ENCODE measurements at regions not wholly inside any gene's neighbourhood (a gene's known extent, or its start where the extent isn't known, plus 50 kb on each side); places are given as distances from the start of the nearest gene placed in this dataset.

GRCh38 chr5:175388531-175388930, 55.5 kb downstream of the DRD1 start:
- no peak for DNase-seq

- DNase-seq: no peak
Observed at GRCh38 chr5:175387144-175387543, 56.8 kb downstream of the DRD1 start.

GRCh38 chr5:175386526-175386925, 57.5 kb downstream of the DRD1 start:
- no peak for DNase-seq

- DNase-seq: peak; percentile 2
Observed at GRCh38 chr5:175385691-175386362, 58.2 kb downstream of the DRD1 start.

- DNase-seq: no peak
Observed at GRCh38 chr5:175384724-175385552, 59.0 kb downstream of the DRD1 start.

GRCh38 chr5:175383350-175383749, 60.6 kb downstream of the DRD1 start:
- no peak for DNase-seq

- DNase-seq: no peak
Observed at GRCh38 chr5:175382171-175382570, 61.8 kb downstream of the DRD1 start.

- no peak for DNase-seq
Observed at GRCh38 chr5:175381130-175381529, 62.9 kb downstream of the DRD1 start.

GRCh38 chr5:175380701-175381100, 63.3 kb downstream of the DRD1 start:
- DNase-seq: no peak

GRCh38 chr5:175379867-175380266, 64.1 kb downstream of the DRD1 start:
- no peak for DNase-seq

- peak; percentile 83 for DNase-seq
Observed at GRCh38 chr5:175378444-175379028, 65.4 kb downstream of the DRD1 start.

GRCh38 chr5:175377816-175378215, 66.2 kb downstream of the DRD1 start:
- DNase-seq: no peak

GRCh38 chr5:175374166-175374875, 69.7 kb downstream of the DRD1 start:
- no peak for DNase-seq

GRCh38 chr5:175365866-175366265, 78.1 kb downstream of the DRD1 start:
- no peak for DNase-seq

- DNase-seq: no peak
Observed at GRCh38 chr5:175363300-175363699, 80.7 kb downstream of the DRD1 start.

- no peak for DNase-seq
Observed at GRCh38 chr5:175357995-175358394, 86.0 kb downstream of the DRD1 start.

GRCh38 chr5:175356428-175356827, 87.6 kb downstream of the DRD1 start:
- DNase-seq: no peak

GRCh38 chr5:175354964-175355363, 89.0 kb downstream of the DRD1 start:
- DNase-seq: no peak

- no peak for DNase-seq
Observed at GRCh38 chr5:175353926-175354325, 90.1 kb downstream of the DRD1 start.

GRCh38 chr5:175351897-175352590, 91.9 kb downstream of the DRD1 start:
- DNase-seq: no peak

GRCh38 chr5:175351126-175351525, 92.9 kb downstream of the DRD1 start:
- DNase-seq: no peak

- DNase-seq: no peak
Observed at GRCh38 chr5:175347931-175348330, 96.1 kb downstream of the DRD1 start.

GRCh38 chr5:175347027-175347426, 97.0 kb downstream of the DRD1 start:
- DNase-seq: peak; percentile 55
